SK-N-SH treated with all-trans-retinoic acid at 6 μM for 48 hours (cell line): ENCODE measurements at regions not wholly inside any gene's neighbourhood (a gene's known extent, or its start where the extent isn't known, plus 50 kb on each side); places are given as distances from the start of the nearest gene placed in this dataset.

Source experiments
- ATAC-seq: fragments of 200-7000 bp; cut with Tn5 transposase; 3 replicates; pipeline ENCODE4 v1.9.1; 2020; ENCODE audit warnings: mild to moderate bottlenecking, moderate library complexity
- ARNTL ChIP-seq: fragments of 450-650 bp; formaldehyde crosslinking; IDR thresholded peaks from 2 replicates; pipeline ENCODE4 v1.5.0; 2020; ENCODE audit warnings: low read depth, mild to moderate bottlenecking, moderate library complexity, borderline replicate concordance
- BACH2 ChIP-seq: fragments of 250-450 bp; sonication (Bioruptor Pico); IDR thresholded peaks from 2 replicates; pipeline ENCODE4 v1.9.0; 2021; ENCODE audit warnings: mild to moderate bottlenecking, borderline replicate concordance
- CREB5 ChIP-seq: fragments of 250-450 bp; sonication (Bioruptor Pico); IDR thresholded peaks from 2 replicates; pipeline ENCODE4 v1.5.1; 2020; ENCODE audit warnings: low read depth, mild to moderate bottlenecking, moderate library complexity
- CSDC2 ChIP-seq: fragments of 250-450 bp; sonication (Bioruptor Pico); IDR thresholded peaks from 2 replicates; pipeline ENCODE4 v1.5.0; 2020; ENCODE audit warnings: mild to moderate bottlenecking, moderate library complexity
- CSRNP3 ChIP-seq: fragments of 250-450 bp; sonication (Bioruptor Pico); IDR thresholded peaks from 2 replicates; pipeline ENCODE4 v1.5.1; 2021; ENCODE audit warnings: mild to moderate bottlenecking, moderate library complexity
- GLIS3 ChIP-seq: fragments of 250-450 bp; sonication (Bioruptor Pico); IDR thresholded peaks from 2 replicates; pipeline ENCODE4 v1.5.0; 2020; ENCODE audit warnings: mild to moderate bottlenecking, moderate library complexity
- ISL1 ChIP-seq: fragments of 250-450 bp; sonication (Bioruptor Pico); IDR thresholded peaks from 2 replicates; pipeline ENCODE4 v2.1.2; 2022; ENCODE audit warnings: mild to moderate bottlenecking, moderate library complexity
- OSR1 ChIP-seq: fragments of 250-450 bp; sonication (Bioruptor Pico); IDR thresholded peaks from 2 replicates; pipeline ENCODE4 v1.8.0; 2022; ENCODE audit warnings: moderate library complexity, mild to moderate bottlenecking, inconsistent platforms
- RARB ChIP-seq: fragments of 250-450 bp; sonication (Bioruptor Pico); IDR thresholded peaks from 2 replicates; pipeline ENCODE4 v1.8.0; 2021; ENCODE audit warnings: mild to moderate bottlenecking, moderate library complexity
- SNAI2 ChIP-seq: fragments of 250-450 bp; sonication (Bioruptor Pico); IDR thresholded peaks from 2 replicates; pipeline ENCODE4 v1.5.0; 2020; ENCODE audit warnings: mild to moderate bottlenecking, moderate library complexity
- TCF4 ChIP-seq: fragments of 250-450 bp; sonication (Bioruptor Pico); IDR thresholded peaks from 2 replicates; pipeline ENCODE4 v1.8.0; 2021; ENCODE audit warnings: mild to moderate bottlenecking, moderate library complexity, borderline replicate concordance
- TOX ChIP-seq: fragments of 250-450 bp; sonication (Bioruptor Pico); IDR thresholded peaks from 2 replicates; pipeline ENCODE4 v1.8.0; 2021; ENCODE audit warnings: mild to moderate bottlenecking, moderate library complexity, borderline replicate concordance
- TSHZ2 ChIP-seq: fragments of 250-450 bp; sonication (Bioruptor Pico); IDR thresholded peaks from 2 replicates; pipeline ENCODE4 v1.5.0; 2020; ENCODE audit warnings: mild to moderate bottlenecking, moderate library complexity
- ZC3H10 ChIP-seq: fragments of 250-450 bp; sonication (Bioruptor Pico); IDR thresholded peaks from 2 replicates; pipeline ENCODE4 v1.5.1; 2021; ENCODE audit warnings: mild to moderate bottlenecking, moderate library complexity
- ZFP3 ChIP-seq: fragments of 250-450 bp; sonication (Bioruptor Pico); IDR thresholded peaks from 2 replicates; pipeline ENCODE4 v1.5.0; 2020; ENCODE audit warnings: mild to moderate bottlenecking, moderate library complexity
- ZFP30 ChIP-seq: fragments of 450-650 bp; formaldehyde crosslinking; IDR thresholded peaks from 2 replicates; pipeline ENCODE4 v1.5.0; 2022; ENCODE audit warnings: mild to moderate bottlenecking, moderate library complexity
- ZNF70 ChIP-seq: fragments of 450-650 bp; formaldehyde crosslinking; IDR thresholded peaks from 2 replicates; pipeline ENCODE4 v1.5.0; 2020; ENCODE audit warnings: mild to moderate bottlenecking, moderate library complexity
- ZNF8 ChIP-seq: fragments of 450-650 bp; formaldehyde crosslinking; IDR thresholded peaks from 2 replicates; pipeline ENCODE4 v1.5.0; 2020; ENCODE audit warnings: mild to moderate bottlenecking, moderate library complexity

GRCh38 chr5:66407765-66408164, 188.4 kb upstream of the MAST4 start:
- ATAC-seq: no peak
- no peak for TF ChIP-seq CSDC2 (CRISPR knock-in tag)
- TF ChIP-seq TOX (CRISPR knock-in tag): no peak
- no peak for TF ChIP-seq ISL1 (CRISPR knock-in tag)
- TF ChIP-seq GLIS3 (CRISPR knock-in tag): no peak

- TF ChIP-seq ZFP30 (CRISPR knock-in tag): no peak
- TF ChIP-seq, all 23 proteins: peak for 0
- ATAC-seq: no peak
These were observed 187.6 kb upstream of the MAST4 start for GRCh38 chr5:66408576-66408975.

GRCh38 chr5:66410122-66410521, 186.1 kb upstream of the MAST4 start:
- no peak for ATAC-seq
- TF ChIP-seq CREB5: no peak
- TF ChIP-seq ARNTL (CRISPR knock-in tag): no peak
- no peak for TF ChIP-seq TSHZ2
- no peak for TF ChIP-seq BACH2
- no peak for TF ChIP-seq GLIS3 (CRISPR knock-in tag)
- TF ChIP-seq CSDC2 (CRISPR knock-in tag): no peak
- no peak for TF ChIP-seq ISL1 (CRISPR knock-in tag)
- TF ChIP-seq OSR1 (CRISPR knock-in tag): no peak
- no peak for TF ChIP-seq ZFP30 (CRISPR knock-in tag)
- TF ChIP-seq RARB: no peak
- no peak for TF ChIP-seq TCF4 (CRISPR knock-in tag)
- no peak for TF ChIP-seq SNAI2 (CRISPR knock-in tag)
- no peak for TF ChIP-seq ZNF8 (CRISPR knock-in tag)
- no peak for TF ChIP-seq ZC3H10
- TF ChIP-seq ZFP3: no peak
- TF ChIP-seq CSRNP3 (CRISPR knock-in tag): no peak

GRCh38 chr5:66411701-66412100, 184.5 kb upstream of the MAST4 start:
- no peak for TF ChIP-seq RARB
- no peak for ATAC-seq

GRCh38 chr5:66413931-66414330, 182.3 kb upstream of the MAST4 start:
- TF ChIP-seq RARB (no peak), TSHZ2 (no peak), CREB5 (no peak), ZNF70 (CRISPR knock-in tag) (no peak), SNAI2 (CRISPR knock-in tag) (no peak), TOX (CRISPR knock-in tag) (no peak)
- TF ChIP-seq, all 23 proteins: peak for 0
- no peak for ATAC-seq
